ENCODE measurements at regions not wholly inside any gene's neighbourhood (a gene's known extent, or its start where the extent isn't known, plus 50 kb on each side); places are given as distances from the start of the nearest gene placed in this dataset.

DNA sequence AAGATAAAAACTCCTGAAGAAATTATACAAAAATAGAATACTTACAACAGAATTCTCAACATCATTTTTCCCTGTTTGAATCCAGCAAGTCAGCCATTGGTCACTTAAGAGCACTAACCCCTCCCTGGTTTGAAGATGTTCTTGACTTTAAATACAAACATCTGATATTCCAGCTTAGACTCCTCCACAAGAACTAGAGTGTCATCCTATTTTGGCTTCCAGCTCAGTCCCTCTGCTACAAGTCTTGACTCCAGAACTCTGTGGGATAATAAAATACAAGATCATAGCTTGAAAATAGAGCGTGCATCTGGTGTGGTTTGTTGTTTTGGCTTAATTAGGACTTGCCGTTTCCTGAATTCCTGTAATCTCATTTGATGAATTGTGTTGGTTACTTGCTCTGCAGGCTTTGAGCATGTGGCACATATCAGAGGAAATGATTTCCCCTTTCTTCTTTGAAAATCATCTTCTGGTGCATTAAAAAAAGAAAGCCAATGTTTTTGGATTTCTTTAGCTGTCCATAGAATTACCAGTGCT is 63.7 kb upstream of the DPT start:
- DNase-seq (ENCODE audit: extremely low read depth, low read depth) = no peak
- TF ChIP-seq, protein P1, sequence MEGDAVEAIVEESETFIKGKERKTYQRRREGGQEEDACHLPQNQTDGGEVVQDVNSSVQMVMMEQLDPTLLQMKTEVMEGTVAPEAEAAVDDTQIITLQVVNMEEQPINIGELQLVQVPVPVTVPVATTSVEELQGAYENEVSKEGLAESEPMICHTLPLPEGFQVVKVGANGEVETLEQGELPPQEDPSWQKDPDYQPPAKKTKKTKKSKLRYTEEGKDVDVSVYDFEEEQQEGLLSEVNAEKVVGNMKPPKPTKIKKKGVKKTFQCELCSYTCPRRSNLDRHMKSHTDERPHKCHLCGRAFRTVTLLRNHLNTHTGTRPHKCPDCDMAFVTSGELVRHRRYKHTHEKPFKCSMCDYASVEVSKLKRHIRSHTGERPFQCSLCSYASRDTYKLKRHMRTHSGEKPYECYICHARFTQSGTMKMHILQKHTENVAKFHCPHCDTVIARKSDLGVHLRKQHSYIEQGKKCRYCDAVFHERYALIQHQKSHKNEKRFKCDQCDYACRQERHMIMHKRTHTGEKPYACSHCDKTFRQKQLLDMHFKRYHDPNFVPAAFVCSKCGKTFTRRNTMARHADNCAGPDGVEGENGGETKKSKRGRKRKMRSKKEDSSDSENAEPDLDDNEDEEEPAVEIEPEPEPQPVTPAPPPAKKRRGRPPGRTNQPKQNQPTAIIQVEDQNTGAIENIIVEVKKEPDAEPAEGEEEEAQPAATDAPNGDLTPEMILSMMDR (IDR thresholded peaks at IDR 0.05; ENCODE audit: low read depth, low read length) = no peak

DNA sequence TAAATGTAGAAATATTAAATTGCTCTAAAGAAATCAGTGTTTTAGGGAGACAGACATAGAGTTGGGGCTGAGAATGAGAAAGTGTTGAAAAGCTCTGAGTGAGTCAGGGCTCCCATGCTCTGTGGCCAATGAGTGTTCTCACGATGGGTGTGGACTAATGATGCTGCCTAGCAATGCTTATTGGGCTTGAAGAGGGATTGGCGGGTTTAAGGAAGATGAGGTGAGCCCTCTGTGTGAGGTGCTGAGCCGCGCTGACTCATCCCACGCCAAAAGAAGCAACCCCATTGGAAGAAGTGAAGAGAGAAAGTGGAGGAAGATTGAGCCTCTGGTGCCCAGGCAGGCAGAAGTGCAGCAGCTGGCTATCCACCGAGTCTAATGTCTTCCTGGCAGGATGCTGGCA is 65.1 kb upstream of the DPT start:
- no peak for DNase-seq (ENCODE audit: extremely low read depth, low read depth)
- TF ChIP-seq, protein P1 (IDR thresholded peaks at IDR 0.05; ENCODE audit: low read depth, low read length) = no peak

DNA sequence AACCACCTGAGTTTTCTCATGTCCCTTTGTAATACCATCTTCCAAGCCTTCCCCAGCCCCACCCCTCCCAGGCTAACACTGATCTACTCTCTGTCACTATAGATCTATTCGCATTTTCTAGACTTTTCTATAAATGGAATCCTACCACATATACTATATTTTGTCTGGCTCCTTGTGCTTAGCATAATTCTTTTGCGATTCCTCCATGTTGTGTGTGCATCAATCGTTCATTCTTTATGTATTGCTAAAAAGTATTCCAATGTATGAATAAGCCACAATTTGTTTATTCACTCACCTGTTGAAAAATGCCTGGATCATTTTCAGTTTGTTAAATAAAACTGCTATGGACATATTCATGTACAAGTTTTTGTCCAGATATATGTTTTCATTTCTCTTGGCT is 66.7 kb upstream of the DPT start:
- no peak for DNase-seq (ENCODE audit: extremely low read depth, low read depth)
- TF ChIP-seq, protein P1 (IDR thresholded peaks at IDR 0.05; ENCODE audit: low read depth, low read length) = no peak

DNA sequence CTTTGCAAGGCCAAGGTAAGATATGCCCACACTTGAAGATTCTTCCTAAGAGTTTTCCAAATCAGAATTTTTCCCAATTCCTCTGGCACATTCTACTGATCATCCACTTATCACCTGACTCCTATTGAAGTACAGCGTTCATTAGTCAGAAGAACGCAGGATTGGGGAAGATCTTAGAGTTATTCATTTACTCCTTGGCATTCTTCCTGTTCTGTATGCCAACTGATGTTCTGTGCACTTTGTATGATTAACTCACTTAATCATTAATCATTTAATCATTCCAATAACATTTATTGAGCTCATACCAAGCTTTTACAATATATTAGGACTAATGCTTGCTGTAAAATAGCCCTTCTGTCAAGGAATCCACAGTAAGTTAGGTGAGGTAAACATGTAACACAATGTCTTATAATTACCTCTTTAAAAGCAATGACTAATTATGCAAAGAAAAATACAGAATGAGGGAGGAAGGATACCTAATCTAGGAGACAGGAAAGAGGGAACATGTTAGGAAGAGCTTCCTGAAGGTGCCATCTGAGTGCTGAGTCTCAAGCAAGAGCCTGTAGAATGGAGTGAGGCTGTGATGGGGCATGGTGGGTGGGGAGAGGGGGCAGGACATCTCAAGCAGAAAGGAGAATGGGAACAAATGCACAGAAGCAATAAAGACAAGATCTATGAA is 71.1 kb upstream of the DPT start:
- DNase-seq (ENCODE audit: extremely low read depth, low read depth) = no peak
- TF ChIP-seq, protein P1 (IDR thresholded peaks at IDR 0.05; ENCODE audit: low read depth, low read length) = no peak

DNA sequence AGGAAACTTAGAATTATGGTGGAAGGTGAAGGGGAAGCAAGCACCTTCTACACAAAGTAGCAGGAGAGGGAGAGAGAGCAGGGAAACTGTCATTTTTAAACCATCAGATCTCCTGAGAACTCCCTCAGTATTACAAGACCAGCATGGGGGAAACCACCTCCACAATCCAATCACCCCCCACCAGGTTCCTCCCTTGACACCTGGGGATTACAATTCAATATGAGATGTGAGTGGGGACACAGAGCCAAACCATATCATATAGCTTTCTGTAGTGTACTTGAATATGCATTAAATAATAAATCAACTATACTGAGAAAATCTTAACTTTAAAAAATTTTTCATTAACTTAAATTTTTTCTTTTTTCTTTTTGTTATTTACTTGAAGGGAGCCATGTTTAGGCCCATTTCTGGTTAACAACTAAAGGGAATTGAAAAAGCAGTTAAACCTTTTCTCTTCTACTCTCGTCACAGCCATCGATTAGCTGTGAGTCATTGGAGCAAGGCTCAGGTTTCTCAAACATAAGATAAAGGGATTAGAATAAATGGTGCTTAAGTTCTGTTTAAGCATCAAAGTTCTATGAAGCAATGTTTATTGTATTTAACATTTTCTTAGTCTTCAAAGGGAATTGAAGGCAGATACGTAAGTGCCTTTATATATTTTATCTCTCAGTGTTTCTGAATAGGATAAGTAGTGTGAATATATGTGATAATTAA is 72.2 kb upstream of the DPT start:
- no peak for DNase-seq (ENCODE audit: extremely low read depth, low read depth)
- TF ChIP-seq, protein P1 (IDR thresholded peaks at IDR 0.05; ENCODE audit: low read depth, low read length) = no peak

DNA sequence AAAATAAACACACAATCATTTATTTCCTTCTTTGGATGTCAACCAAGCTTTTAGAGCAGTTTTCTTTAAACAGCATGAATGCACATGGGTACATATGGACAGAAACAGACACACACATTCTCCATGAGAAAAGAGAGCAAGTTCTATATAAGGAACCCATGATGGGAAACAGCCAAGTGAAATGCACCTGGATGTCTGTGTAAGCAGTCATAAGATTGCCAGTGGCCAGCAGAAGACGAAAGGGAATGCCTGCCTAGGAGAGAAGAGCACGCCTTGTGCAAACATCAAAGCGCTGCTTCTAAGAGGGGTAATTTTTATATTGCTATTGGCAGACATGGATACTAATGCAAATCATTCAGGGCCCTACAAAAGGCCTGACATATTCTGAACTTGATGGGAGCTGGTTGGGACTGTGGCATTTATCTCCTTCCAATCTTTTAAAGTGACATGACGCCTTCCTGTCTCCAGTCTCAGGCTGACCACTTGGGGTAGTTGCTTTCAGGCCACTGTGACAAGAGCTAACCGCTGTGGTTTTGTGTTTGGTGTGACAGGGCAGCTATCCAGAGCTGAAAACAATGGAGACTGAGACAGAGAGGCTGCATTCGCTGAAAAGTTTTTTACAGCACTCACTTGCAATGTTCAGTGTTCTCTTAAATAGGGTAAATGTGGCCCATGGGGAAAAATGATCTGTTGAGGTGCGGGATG is 75.0 kb upstream of the DPT start:
- DNase-seq (ENCODE audit: extremely low read depth, low read depth) = no peak
- TF ChIP-seq, protein P1 (IDR thresholded peaks at IDR 0.05; ENCODE audit: low read depth, low read length) = no peak

DNA sequence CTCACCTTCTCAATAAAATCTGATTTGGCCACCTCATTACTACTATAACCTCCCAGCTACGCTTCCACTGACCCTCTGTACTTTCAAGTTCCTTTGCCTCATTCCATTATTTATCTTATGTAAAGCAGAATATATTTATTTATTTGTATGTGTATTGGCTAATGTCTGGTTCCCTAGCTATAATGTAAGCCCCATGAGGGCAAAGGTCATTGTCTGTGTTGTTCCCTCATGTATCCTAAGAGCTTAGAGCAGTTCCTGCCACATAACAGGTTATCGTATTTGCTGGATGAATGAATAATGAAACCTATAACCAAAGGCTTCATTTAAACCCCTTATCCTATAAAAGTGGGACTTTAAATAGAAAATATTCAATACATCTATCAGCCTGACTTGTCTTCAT is 77.9 kb upstream of the DPT start:
- TF ChIP-seq, protein P1 (IDR thresholded peaks at IDR 0.05; ENCODE audit: low read depth, low read length) = no peak
- no peak for DNase-seq (ENCODE audit: extremely low read depth, low read depth)

Data from AG09319 (cell line).